Lung (tissue), 11 donors: ENCODE measurements at regions not wholly inside any gene's neighbourhood (a gene's known extent, or its start where the extent isn't known, plus 50 kb on each side); places are given as distances from the start of the nearest gene placed in this dataset.
A peak's percentile ranks its signal among the peaks of the same experiment; 100 is the strongest.

ENCODE experiments used
- ATAC-seq: fragments of 200-7000 bp; cut with Tn5 transposase; one replicate; pipeline ENCODE4 v1.9.1; 2020; ENCODE audit warnings: moderate number of reproducible peaks; ENCODE audit not compliant: insufficient read depth, low FRiP score
- DNase-seq, 3 donors: peaks; one replicate each; pipeline ENCODE4 v3.0.0-alpha.2; 2013 to 2017
- H3K27ac ChIP-seq, 2 donors: one replicate each; pipeline ENCODE4 v1.5.1; 2013; ENCODE audit warnings: mild to moderate bottlenecking in 2 of 2, moderate library complexity in 2 of 2, control low read depth in 1 of 2, inconsistent platforms in 1 of 2, low read depth in 1 of 2, low read length in 1 of 2
- H3K27me3 ChIP-seq, 3 donors: one replicate each; pipeline ENCODE4 v1.5.1; 2013; ENCODE audit warnings: low read length in 2 of 3; ENCODE audit not compliant: control insufficient read depth in 3 of 3, insufficient read depth in 3 of 3
- H3K36me3 ChIP-seq, 4 donors: one replicate each; pipeline ENCODE4 v1.5.1; 2013; ENCODE audit warnings: low read length in 4 of 4, mild to moderate bottlenecking in 1 of 4, moderate library complexity in 1 of 4; ENCODE audit not compliant: control insufficient read depth in 4 of 4, insufficient read depth in 4 of 4
- H3K4me1 ChIP-seq, 5 donors: one replicate each; pipeline ENCODE4 v1.5.1; 2013; ENCODE audit warnings: low read length in 5 of 5, mild to moderate bottlenecking in 2 of 5, moderate library complexity in 1 of 5; ENCODE audit not compliant: control insufficient read depth in 5 of 5, insufficient read depth in 5 of 5
- H3K4me3 ChIP-seq: one replicate; pipeline ENCODE4 v1.5.1; 2013; ENCODE audit warnings: mild to moderate bottlenecking, control low read depth, moderate library complexity
- H3K9ac ChIP-seq, 2 donors: one replicate each; pipeline ENCODE4 v1.5.1; 2013; ENCODE audit warnings: low read length in 2 of 2, control low read depth in 1 of 2; ENCODE audit not compliant: insufficient read depth in 1 of 2
- H3K9me3 ChIP-seq, 4 donors: one replicate each; pipeline ENCODE4 v1.5.1; 2013; ENCODE audit warnings: low read length in 3 of 4, mild to moderate bottlenecking in 1 of 4, moderate library complexity in 1 of 4; ENCODE audit not compliant: control insufficient read depth in 4 of 4, insufficient read depth in 3 of 4
- WGBS, 2 donors: extraction: QIAGEN DNeasy Blood & Tissue Kit; methylation state at CpG; one replicate each; pipeline ENCODE4 v1.1.7; 2013; 5-methylcytosine and 5-hydroxymethylcytosine counted together
- TF ChIP-seq, protein P1 (sequence below): IDR thresholded peaks from 2 replicates; pipeline ENCODE4 v1.5.1; 2012; ENCODE audit warnings: mild to moderate bottlenecking; ENCODE audit errors: control extremely low read depth, extremely low read depth
- donor health status: control.
- donor health status: control.
- donor health status: Bipolar disorder and iron deficiency.
- donor health status: healthy.
- donor health status: DM: yes; HTN: yes; CAD: no.

DNA sequence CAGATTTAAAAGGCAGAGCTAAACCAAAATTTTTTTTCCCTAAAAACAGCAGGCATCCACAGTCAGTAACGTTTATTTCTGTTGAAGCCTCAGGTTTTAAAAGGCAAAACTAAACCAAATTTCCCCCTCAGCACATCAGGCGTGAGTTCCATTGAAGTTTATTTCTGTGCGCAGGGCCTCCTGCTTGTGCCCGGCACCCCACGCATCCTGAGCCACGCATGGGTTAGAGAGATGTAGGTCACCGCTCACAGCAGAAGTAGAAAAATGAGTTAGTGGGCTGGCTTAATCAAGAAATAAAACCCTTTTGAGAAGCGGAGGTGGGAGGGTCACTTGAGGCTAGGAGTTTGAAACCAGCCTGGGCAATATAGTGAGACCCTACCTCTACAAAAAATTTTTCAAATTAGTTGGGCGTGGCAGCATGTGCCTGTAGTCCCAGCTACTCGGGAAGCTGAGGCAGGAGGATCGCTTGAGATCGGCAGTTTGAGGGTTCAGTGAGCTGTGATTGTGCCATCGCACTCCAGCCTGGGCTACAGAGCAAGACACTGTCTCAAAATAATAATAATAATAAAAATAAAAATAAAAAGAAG is 75.6 kb upstream of the SPIN1 start:
- WGBS, 2 donors = 92% methylated on average over 13 of the region's 13 CpGs
- no peaks in the 10 kb centered on the region for H3K36me3 ChIP-seq
- H3K9ac ChIP-seq = no peak overlapping the region
- DNase-seq (no peak), ATAC-seq (no peak)
- H3K27ac ChIP-seq = no peak overlapping the region
- TF ChIP-seq, protein P1, sequence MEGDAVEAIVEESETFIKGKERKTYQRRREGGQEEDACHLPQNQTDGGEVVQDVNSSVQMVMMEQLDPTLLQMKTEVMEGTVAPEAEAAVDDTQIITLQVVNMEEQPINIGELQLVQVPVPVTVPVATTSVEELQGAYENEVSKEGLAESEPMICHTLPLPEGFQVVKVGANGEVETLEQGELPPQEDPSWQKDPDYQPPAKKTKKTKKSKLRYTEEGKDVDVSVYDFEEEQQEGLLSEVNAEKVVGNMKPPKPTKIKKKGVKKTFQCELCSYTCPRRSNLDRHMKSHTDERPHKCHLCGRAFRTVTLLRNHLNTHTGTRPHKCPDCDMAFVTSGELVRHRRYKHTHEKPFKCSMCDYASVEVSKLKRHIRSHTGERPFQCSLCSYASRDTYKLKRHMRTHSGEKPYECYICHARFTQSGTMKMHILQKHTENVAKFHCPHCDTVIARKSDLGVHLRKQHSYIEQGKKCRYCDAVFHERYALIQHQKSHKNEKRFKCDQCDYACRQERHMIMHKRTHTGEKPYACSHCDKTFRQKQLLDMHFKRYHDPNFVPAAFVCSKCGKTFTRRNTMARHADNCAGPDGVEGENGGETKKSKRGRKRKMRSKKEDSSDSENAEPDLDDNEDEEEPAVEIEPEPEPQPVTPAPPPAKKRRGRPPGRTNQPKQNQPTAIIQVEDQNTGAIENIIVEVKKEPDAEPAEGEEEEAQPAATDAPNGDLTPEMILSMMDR = no peak
- H3K4me1 ChIP-seq = peaks cover 0 to 8% (median 0%) of the 10 kb centered on the region in 5 donors
- H3K9me3 ChIP-seq = no peaks in the 10 kb centered on the region
- no peak overlapping the region for H3K4me3 ChIP-seq
- no peaks in the 10 kb centered on the region for H3K27me3 ChIP-seq

DNA sequence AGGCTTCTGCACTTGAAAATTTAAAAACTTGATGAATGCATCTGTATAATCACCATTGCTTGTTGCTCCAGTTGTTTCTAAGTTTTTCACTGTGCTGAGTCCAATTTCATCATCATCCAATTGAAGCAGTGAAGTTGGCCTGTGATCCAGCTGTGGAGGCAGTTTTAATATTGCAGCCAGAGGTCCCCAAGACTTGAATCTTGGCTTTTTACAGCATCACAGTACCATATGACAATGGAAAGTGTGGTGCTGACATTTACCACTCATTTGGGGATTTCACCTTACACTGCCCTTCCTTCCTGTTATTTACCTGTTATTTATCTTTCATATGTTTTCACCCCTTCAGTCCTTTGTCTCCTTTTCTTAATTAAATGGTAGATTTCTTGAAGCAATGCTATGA is 76.2 kb upstream of the SPIN1 start:
- Histone ChIP-seq H3K36me3 (no peaks in the 10 kb centered on the region), H3K4me3 (no peak overlapping the region), H3K4me1 (peaks cover 0 to 8% (median 0%) of the 10 kb centered on the region in 5 donors), H3K9ac (no peak overlapping the region), H3K9me3 (no peaks in the 10 kb centered on the region), H3K27ac (no peak overlapping the region), H3K27me3 (no peaks in the 10 kb centered on the region)
- ATAC-seq (no peak), DNase-seq (peak in 2 of 3 donors; percentile 7 to 53)
- TF ChIP-seq, protein P1 = no peak

DNA sequence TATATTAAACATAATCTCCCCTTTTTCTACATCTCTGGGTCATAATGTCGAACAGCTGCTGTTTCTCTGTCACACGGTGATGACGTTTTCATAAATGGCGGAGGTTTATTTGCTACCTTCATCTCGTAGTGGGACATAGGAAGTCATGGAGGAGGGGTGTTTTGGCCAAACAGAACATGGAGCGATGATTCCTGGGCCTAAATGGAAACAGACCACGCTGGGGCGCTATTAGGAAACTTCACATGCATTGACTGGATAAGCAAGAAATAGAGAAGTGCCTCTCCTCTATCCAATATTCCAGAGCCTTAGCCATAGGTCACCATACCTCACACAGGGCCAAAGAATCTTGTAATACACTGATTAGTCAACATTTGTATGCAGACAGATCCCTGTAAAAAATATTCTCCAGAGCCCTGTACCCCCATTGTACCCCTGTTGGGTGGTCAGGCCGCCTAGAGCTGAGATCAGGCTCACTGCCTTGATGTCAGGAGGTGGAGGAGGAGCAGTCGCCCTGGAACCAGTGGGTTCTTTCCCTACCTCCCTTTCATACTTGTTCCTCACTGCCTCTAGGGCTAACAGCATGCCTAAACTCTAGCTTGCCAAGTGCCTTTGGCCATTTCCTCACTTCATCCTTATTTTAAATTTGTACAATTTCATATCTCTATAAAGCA is 77.8 kb upstream of the SPIN1 start:
- Histone ChIP-seq H3K36me3 (no peaks in the 10 kb centered on the region), H3K4me1 (peaks cover 0 to 8% (median 0%) of the 10 kb centered on the region in 5 donors), H3K27me3 (no peaks in the 10 kb centered on the region), H3K27ac (no peak overlapping the region), H3K9ac (no peak overlapping the region), H3K9me3 (no peaks in the 10 kb centered on the region), H3K4me3 (no peak overlapping the region)
- TF ChIP-seq, protein P1 = no peak
- 52 to 62% methylated on average over 10 of the region's 10 CpGs for WGBS, 2 donors
- DNase-seq = peak; percentile 40 to 65 (median 63)
- no peak for ATAC-seq
